ENCODE measurements at regions not wholly inside any gene's neighbourhood (a gene's known extent, or its start where the extent isn't known, plus 50 kb on each side); places are given as distances from the start of the nearest gene placed in this dataset.
"Not testable (repeated sequence)": the region's sequence is repeated elsewhere in the genome, so short reads cannot be mapped to it uniquely, and the experiment has no call there.

GRCh38 chr1:169044971-169045370 is 61.5 kb upstream of the ATP1B1 start:
- TF ChIP-seq, protein P1, sequence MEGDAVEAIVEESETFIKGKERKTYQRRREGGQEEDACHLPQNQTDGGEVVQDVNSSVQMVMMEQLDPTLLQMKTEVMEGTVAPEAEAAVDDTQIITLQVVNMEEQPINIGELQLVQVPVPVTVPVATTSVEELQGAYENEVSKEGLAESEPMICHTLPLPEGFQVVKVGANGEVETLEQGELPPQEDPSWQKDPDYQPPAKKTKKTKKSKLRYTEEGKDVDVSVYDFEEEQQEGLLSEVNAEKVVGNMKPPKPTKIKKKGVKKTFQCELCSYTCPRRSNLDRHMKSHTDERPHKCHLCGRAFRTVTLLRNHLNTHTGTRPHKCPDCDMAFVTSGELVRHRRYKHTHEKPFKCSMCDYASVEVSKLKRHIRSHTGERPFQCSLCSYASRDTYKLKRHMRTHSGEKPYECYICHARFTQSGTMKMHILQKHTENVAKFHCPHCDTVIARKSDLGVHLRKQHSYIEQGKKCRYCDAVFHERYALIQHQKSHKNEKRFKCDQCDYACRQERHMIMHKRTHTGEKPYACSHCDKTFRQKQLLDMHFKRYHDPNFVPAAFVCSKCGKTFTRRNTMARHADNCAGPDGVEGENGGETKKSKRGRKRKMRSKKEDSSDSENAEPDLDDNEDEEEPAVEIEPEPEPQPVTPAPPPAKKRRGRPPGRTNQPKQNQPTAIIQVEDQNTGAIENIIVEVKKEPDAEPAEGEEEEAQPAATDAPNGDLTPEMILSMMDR (IDR thresholded peaks at IDR 0.05; ENCODE audit: insufficient read depth, low read length) = no peak
- no peak for DNase-seq (ENCODE audit: low read depth)
- H3K4me3 ChIP-seq (ENCODE audit: low read depth, low read length) = no peak overlapping the region

DNA sequence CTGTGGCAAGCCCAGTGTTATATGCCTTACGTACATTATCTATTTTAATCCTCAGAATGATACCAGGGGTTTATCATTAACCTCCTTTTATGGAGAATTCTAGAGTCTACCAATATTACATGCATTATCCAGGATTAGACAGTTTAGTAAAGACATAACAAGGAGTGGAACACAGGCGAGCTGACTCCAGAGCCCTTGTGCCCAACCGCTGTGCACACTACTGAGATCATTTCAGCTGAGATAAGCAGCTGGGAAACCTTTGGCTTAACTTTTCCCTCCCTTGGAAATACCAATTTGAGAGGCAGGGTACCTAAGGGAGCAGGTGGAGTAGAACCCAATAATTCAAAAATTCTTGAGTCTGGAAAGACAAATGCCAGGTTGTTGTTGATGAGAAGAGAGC is 59.8 kb upstream of the ATP1B1 start:
- H3K4me3 ChIP-seq (ENCODE audit: low read depth, low read length) = no peak overlapping the region
- DNase-seq (ENCODE audit: low read depth) = no peak
- TF ChIP-seq, protein P1 (IDR thresholded peaks at IDR 0.05; ENCODE audit: insufficient read depth, low read length) = no peak

DNA sequence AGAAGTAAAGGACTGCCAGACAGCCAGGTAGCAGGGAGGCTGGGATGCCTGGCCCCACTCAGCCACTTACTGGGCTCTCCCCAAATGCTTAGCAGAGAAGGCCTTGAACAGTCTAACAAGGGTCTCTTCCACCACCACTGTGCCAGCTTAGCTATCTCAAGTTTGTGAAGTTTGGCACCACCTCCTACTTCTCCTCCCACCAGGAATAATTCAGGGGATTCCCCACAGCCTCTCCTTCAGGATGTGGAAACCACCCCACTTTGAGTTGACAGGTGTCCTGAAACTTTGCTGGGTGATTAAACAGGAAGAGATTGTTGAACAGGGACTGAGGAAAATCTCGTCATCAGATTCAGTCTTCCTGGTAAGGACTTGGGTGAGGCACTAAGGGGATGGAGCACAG is 59.4 kb upstream of the ATP1B1 start:
- H3K4me3 ChIP-seq (ENCODE audit: low read depth, low read length) = no peak overlapping the region
- no peak for DNase-seq (ENCODE audit: low read depth)
- TF ChIP-seq, protein P1 (IDR thresholded peaks at IDR 0.05; ENCODE audit: insufficient read depth, low read length) = no peak

GRCh38 chr1:169048043-169048442 is 58.4 kb upstream of the ATP1B1 start:
- DNase-seq (ENCODE audit: low read depth) = no peak
- TF ChIP-seq, protein P1 (IDR thresholded peaks at IDR 0.05; ENCODE audit: insufficient read depth, low read length) = no peak
- no peak overlapping the region for H3K4me3 ChIP-seq (ENCODE audit: low read depth, low read length)

GRCh38 chr1:169049258-169049938 is 57.1 kb upstream of the ATP1B1 start:
- TF ChIP-seq, protein P1 (IDR thresholded peaks at IDR 0.05; ENCODE audit: insufficient read depth, low read length) = no peak
- no peak overlapping the region for H3K4me3 ChIP-seq (ENCODE audit: low read depth, low read length)
- DNase-seq (ENCODE audit: low read depth) = no peak

- no peak for DNase-seq (ENCODE audit: low read depth)
- TF ChIP-seq, protein P1 (IDR thresholded peaks at IDR 0.05; ENCODE audit: insufficient read depth, low read length) = no peak
- H3K4me3 ChIP-seq (ENCODE audit: low read depth, low read length) = no peak overlapping the region
These were observed 55.3 kb upstream of the ATP1B1 start for GRCh38 chr1:169051171-169051570.

- not testable (repeated sequence) for H3K4me3 ChIP-seq (ENCODE audit: low read depth, low read length)
These were observed 54.3 kb upstream of the ATP1B1 start for GRCh38 chr1:169052171-169052570.

More at GRCh38 chr1:169052171-169052570, 54.3 kb upstream of the ATP1B1 start:
- DNase-seq (ENCODE audit: low read depth) = not testable (repeated sequence)
